GM18505 (cell line): ENCODE measurements at regions not wholly inside any gene's neighbourhood (a gene's known extent, or its start where the extent isn't known, plus 50 kb on each side); places are given as distances from the start of the nearest gene placed in this dataset.

Experiments used
- ATAC-seq: cut with Tn5 transposase; IDR thresholded peaks from one replicate; pipeline ENCODE4 v1.9.1; 2021; ENCODE audit not compliant: unreplicated experiment
- POLR2A ChIP-seq: IDR thresholded peaks from 4 replicates; pipeline ENCODE4 v1.6.1; 2011; ENCODE audit warnings: borderline replicate concordance; ENCODE audit not compliant: insufficient read depth, insufficient read length; ENCODE audit errors: extremely low read depth

GRCh38 chr11:91263496-91264365 lies 960.9 kb upstream of the FAT3 start:
- no peak for ATAC-seq
- TF ChIP-seq POLR2A, result no peak

- TF ChIP-seq POLR2A, result no peak
- no peak for ATAC-seq
These were observed 963.1 kb upstream of the FAT3 start for GRCh38 chr11:91261513-91261912.

GRCh38 chr11:91258876-91259275 lies 965.7 kb upstream of the FAT3 start:
- no peak for ATAC-seq
- TF ChIP-seq POLR2A, result no peak

- ATAC-seq, result no peak
- no peak for TF ChIP-seq POLR2A
These were observed 967.0 kb upstream of the FAT3 start for GRCh38 chr11:91257667-91258066.

- no peak for TF ChIP-seq POLR2A
- ATAC-seq, result no peak
These were observed 976.3 kb upstream of the FAT3 start for GRCh38 chr11:91248199-91248807.

GRCh38 chr11:91247009-91247735 lies 977.4 kb upstream of the FAT3 start:
- TF ChIP-seq POLR2A, result no peak
- ATAC-seq, result no peak

- no peak for TF ChIP-seq POLR2A
- ATAC-seq, result no peak
These were observed 979.7 kb upstream of the FAT3 start for GRCh38 chr11:91244912-91245311.

GRCh38 chr11:91243630-91244029 lies 981.0 kb upstream of the FAT3 start:
- no peak for TF ChIP-seq POLR2A
- ATAC-seq, result no peak

- TF ChIP-seq POLR2A, result no peak
These were observed 981.6 kb upstream of the FAT3 start for GRCh38 chr11:91243051-91243450.

GRCh38 chr11:91241226-91241625 lies 983.4 kb upstream of the FAT3 start:
- ATAC-seq, result no peak
- TF ChIP-seq POLR2A, result no peak

More at GRCh38 chr11:91243051-91243450, 981.6 kb upstream of the FAT3 start:
- ATAC-seq, result no peak

GRCh38 chr11:91239359-91239758 lies 985.3 kb upstream of the FAT3 start:
- no peak for ATAC-seq
- no peak for TF ChIP-seq POLR2A

GRCh38 chr11:91231226-91231625 lies 993.4 kb upstream of the FAT3 start:
- no peak for ATAC-seq

GRCh38 chr11:91230647-91231046 lies 994.0 kb upstream of the FAT3 start:
- ATAC-seq, result no peak

More at GRCh38 chr11:91231226-91231625, 993.4 kb upstream of the FAT3 start:
- TF ChIP-seq POLR2A, result no peak

GRCh38 chr11:91222830-91223229 lies 1000.0 kb upstream of the CHORDC1 start:
- ATAC-seq, result no peak
- no peak for TF ChIP-seq POLR2A

More at GRCh38 chr11:91230647-91231046, 994.0 kb upstream of the FAT3 start:
- TF ChIP-seq POLR2A, result no peak

- no peak for ATAC-seq
- TF ChIP-seq POLR2A, result no peak
These were observed 997.8 kb upstream of the CHORDC1 start for GRCh38 chr11:91220476-91221202.
